AG10803 (cell line): ENCODE measurements at regions not wholly inside any gene's neighbourhood (a gene's known extent, or its start where the extent isn't known, plus 50 kb on each side); places are given as distances from the start of the nearest gene placed in this dataset.

Experiments
- DNase-seq: peaks from one replicate; pipeline ENCODE4 v3.0.0; 2010; ENCODE audit warnings: low read depth
- H3K4me3 ChIP-seq: 2 replicates; pipeline ENCODE4 v1.5.1; 2011; ENCODE audit warnings: mild to moderate bottlenecking, low read length, control low read depth
- TF ChIP-seq, protein P1 (sequence below): conservative IDR thresholded peaks from 2 replicates; pipeline ENCODE4 v1.5.1; 2011; ENCODE audit warnings: mild to moderate bottlenecking, low read length, control low read depth, inconsistent platforms

- no peak for DNase-seq
- TF ChIP-seq, protein P1, sequence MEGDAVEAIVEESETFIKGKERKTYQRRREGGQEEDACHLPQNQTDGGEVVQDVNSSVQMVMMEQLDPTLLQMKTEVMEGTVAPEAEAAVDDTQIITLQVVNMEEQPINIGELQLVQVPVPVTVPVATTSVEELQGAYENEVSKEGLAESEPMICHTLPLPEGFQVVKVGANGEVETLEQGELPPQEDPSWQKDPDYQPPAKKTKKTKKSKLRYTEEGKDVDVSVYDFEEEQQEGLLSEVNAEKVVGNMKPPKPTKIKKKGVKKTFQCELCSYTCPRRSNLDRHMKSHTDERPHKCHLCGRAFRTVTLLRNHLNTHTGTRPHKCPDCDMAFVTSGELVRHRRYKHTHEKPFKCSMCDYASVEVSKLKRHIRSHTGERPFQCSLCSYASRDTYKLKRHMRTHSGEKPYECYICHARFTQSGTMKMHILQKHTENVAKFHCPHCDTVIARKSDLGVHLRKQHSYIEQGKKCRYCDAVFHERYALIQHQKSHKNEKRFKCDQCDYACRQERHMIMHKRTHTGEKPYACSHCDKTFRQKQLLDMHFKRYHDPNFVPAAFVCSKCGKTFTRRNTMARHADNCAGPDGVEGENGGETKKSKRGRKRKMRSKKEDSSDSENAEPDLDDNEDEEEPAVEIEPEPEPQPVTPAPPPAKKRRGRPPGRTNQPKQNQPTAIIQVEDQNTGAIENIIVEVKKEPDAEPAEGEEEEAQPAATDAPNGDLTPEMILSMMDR = no peak
- H3K4me3 ChIP-seq = no peak overlapping the region
Observed at GRCh38 chr2:16861111-16861510, 195.5 kb upstream of the CYRIA start.

GRCh38 chr2:16860627-16861026 is 195.0 kb upstream of the CYRIA start:
- DNase-seq = no peak
- TF ChIP-seq, protein P1 = no peak
- no peak overlapping the region for H3K4me3 ChIP-seq

GRCh38 chr2:16855183-16855582 is 189.5 kb upstream of the CYRIA start:
- TF ChIP-seq, protein P1 = no peak
- no peak for DNase-seq
- no peak overlapping the region for H3K4me3 ChIP-seq

- no peak for DNase-seq
- H3K4me3 ChIP-seq = no peak overlapping the region
- TF ChIP-seq, protein P1 = no peak
Observed at GRCh38 chr2:16853088-16853487, 187.5 kb upstream of the CYRIA start.

DNA sequence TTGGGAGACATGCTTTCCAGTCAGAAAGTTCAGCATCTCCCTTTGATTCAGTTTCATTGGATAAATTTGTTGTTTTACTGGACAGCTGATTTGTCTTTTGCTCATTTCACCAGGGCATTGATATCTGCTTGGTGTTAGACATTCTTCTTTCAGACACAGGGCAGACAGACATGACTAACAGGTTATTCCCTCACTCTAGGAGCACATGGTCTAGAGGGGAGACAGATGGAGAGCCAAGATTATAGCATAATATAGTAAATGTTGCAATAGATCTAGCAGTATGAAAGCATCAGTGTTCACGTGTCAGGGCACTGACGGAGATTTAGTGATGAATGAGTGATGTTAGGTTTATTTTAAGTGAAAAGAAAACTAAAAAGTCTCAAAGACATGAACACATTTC is 187.0 kb upstream of the CYRIA start:
- TF ChIP-seq, protein P1 = no peak
- DNase-seq = no peak
- H3K4me3 ChIP-seq = no peak overlapping the region

DNA sequence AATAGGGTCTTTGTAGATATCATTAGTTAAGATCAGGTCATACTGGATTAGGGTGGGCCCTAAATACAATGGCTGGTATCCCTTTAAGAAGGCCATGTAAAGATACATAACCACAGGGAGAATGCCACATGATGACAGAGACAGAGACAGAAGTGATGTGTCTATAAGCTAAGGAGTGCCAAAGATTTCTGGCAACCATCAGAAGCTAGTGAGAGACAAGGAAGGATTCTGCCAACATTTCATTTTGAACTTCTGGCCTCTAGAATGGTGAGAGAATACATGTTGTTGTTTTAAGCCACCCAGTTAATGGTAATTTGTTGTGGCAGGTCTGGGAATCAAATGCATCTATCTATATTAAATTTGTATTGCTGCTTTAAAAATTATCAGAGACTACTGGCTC is 185.5 kb upstream of the CYRIA start:
- DNase-seq = no peak
- H3K4me3 ChIP-seq = no peak overlapping the region
- TF ChIP-seq, protein P1 = no peak

GRCh38 chr2:16840496-16841172 is 175.0 kb upstream of the CYRIA start:
- no peak for DNase-seq
- TF ChIP-seq, protein P1 = no peak
- no peak overlapping the region for H3K4me3 ChIP-seq
